ENCODE measurements at regions not wholly inside any gene's neighbourhood (a gene's known extent, or its start where the extent isn't known, plus 50 kb on each side); places are given as distances from the start of the nearest gene placed in this dataset.

DNA sequence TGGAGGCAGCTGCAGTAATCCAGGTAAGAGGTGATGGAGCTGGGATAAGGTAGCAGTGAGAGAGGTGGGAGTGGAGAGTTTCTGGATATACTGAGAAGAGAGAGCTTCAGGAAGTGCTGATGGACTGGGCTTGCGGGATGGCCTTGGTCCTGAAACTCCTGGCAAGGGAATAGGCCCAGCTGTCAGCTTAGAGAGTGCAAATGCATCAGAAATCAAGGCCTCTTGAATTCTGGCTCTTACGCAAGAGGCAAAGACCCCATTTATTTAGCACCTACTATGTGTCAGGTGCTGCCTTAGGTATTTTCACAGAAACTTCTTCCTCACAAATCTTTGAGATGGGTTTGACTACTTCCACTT lies 227.2 kb upstream of the MAP3K1 start:
- H3K27ac ChIP-seq (ENCODE audit: extremely low read depth, low read depth, low read length), result no peak overlapping the region
- DNase-seq (ENCODE audit: extremely low read depth in 1 of 4, low spot score in 3 of 4) (no peak), FAIRE-seq (no peak), ATAC-seq (no peak)
- H3K4me1 ChIP-seq (replicated peaks in 1 of 2; ENCODE audit: control insufficient read depth in 2 of 2, insufficient read depth in 2 of 2, low read length in 2 of 2), result no peaks in the 10 kb centered on the region; a peak in 1 of 5 replicates
- H3K4me2 ChIP-seq (ENCODE audit: insufficient read depth, low read length), result no peak overlapping the region
- H2AFZ ChIP-seq (ENCODE audit: low read depth, low read length), result no peak overlapping the region
- no peaks in the 10 kb centered on the region for H3K9me1 ChIP-seq (ENCODE audit: control insufficient read depth, insufficient read depth, low read length)
- H3K9ac ChIP-seq (ENCODE audit: insufficient read depth in 1 of 2, low read depth in 2 of 2, low read length in 2 of 2), result no peak overlapping the region
- H4K20me1 ChIP-seq (replicated peaks; ENCODE audit: control insufficient read depth, insufficient read depth, low read length), result no peaks in the 10 kb centered on the region
- intact Hi-C loops (cut with micrococcal nuclease), result no loop called here
- H3K4me3 ChIP-seq, result no peak overlapping the region
- no peaks in the 10 kb centered on the region for H3K79me2 ChIP-seq (ENCODE audit: control insufficient read depth, insufficient read depth, low read length)
- no TSS peak for BruUV-seq (replicated peaks)
- no peaks in the 10 kb centered on the region for H3K9me3 ChIP-seq (replicated peaks; ENCODE audit: control insufficient read depth, insufficient read depth, low read depth, low read length)
- 37% methylated on average over 2 of the region's 2 CpGs for WGBS (ENCODE audit: insufficient coverage, low coverage, missing lambda C conversion rate)
- no peaks in the 10 kb centered on the region for H3K36me3 ChIP-seq (ENCODE audit: control insufficient read depth, insufficient read depth, low read length)
- CTCF ChIA-PET (ENCODE audit: low intra/inter-chr PET ratio), result no interaction called here
- in situ Hi-C loops (cut with MboI), result no loop called here
- POLR2A ChIA-PET, result no interaction called here
- TF ChIP-seq SOX6 (IDR thresholded peaks at IDR 0.05) (no peak), TEAD2 (tag; IDR thresholded peaks at IDR 0.05) (no peak), KDM5B (IDR thresholded peaks at IDR 0.05; ENCODE audit: insufficient replicate concordance, low read depth, low read length) (no peak), SMARCC2 (IDR thresholded peaks at IDR 0.05; ENCODE audit: low read depth) (no peak), RBM22 (IDR thresholded peaks at IDR 0.05; ENCODE audit: low read depth, low read length, poor library complexity, severe bottlenecking) (no peak), LCOR (CRISPR knock-in tag; IDR thresholded peaks at IDR 0.05) (no peak)
- H3K27me3 ChIP-seq (ENCODE audit: control insufficient read depth in 2 of 2, insufficient read depth in 2 of 2, low read length in 2 of 2), result peaks cover 3 to 40% of the 10 kb centered on the region in 2 experiments; a peak in 4 of 5 replicates

GRCh38 chr5:56587381-56588130 lies 227.8 kb upstream of the MAP3K1 start:
- H3K79me2 ChIP-seq (ENCODE audit: control insufficient read depth, insufficient read depth, low read length), result no peaks in the 10 kb centered on the region
- DNase-seq (ENCODE audit: extremely low read depth in 1 of 4, low spot score in 3 of 4) (no peak), FAIRE-seq (no peak), ATAC-seq (no peak)
- intact Hi-C loops (cut with micrococcal nuclease), result no loop called here
- WGBS (ENCODE audit: insufficient coverage, low coverage, missing lambda C conversion rate), result 12% methylated on average over 5 of the region's 5 CpGs
- no peaks in the 10 kb centered on the region for H3K9me1 ChIP-seq (ENCODE audit: control insufficient read depth, insufficient read depth, low read length)
- no peaks in the 10 kb centered on the region; a peak in 1 of 5 replicates for H3K4me1 ChIP-seq (replicated peaks in 1 of 2; ENCODE audit: control insufficient read depth in 2 of 2, insufficient read depth in 2 of 2, low read length in 2 of 2)
- BruUV-seq (replicated peaks), result no TSS peak
- ChIA-PET POLR2A (no interaction called here), CTCF (ENCODE audit: low intra/inter-chr PET ratio) (no interaction called here)
- no peaks in the 10 kb centered on the region for H4K20me1 ChIP-seq (replicated peaks; ENCODE audit: control insufficient read depth, insufficient read depth, low read length)
- H3K36me3 ChIP-seq (ENCODE audit: control insufficient read depth, insufficient read depth, low read length), result no peaks in the 10 kb centered on the region
- H3K9me3 ChIP-seq (replicated peaks; ENCODE audit: control insufficient read depth, insufficient read depth, low read depth, low read length), result no peaks in the 10 kb centered on the region
- no peak overlapping the region for H3K4me3 ChIP-seq
- no peak overlapping the region for H3K9ac ChIP-seq (ENCODE audit: insufficient read depth in 1 of 2, low read depth in 2 of 2, low read length in 2 of 2)
- no peak overlapping the region for H3K4me2 ChIP-seq (ENCODE audit: insufficient read depth, low read length)
- H3K27me3 ChIP-seq (ENCODE audit: control insufficient read depth in 2 of 2, insufficient read depth in 2 of 2, low read length in 2 of 2), result peaks cover 3 to 36% of the 10 kb centered on the region in 2 experiments; a peak in 4 of 5 replicates
- H2AFZ ChIP-seq (ENCODE audit: low read depth, low read length), result no peak overlapping the region
- in situ Hi-C loops (cut with MboI), result no loop called here
- H3K27ac ChIP-seq (ENCODE audit: extremely low read depth, low read depth, low read length), result no peak overlapping the region
- TF ChIP-seq MNT (conservative IDR thresholded peaks at IDR 0.05) (no peak), ATF4 (CRISPR knock-in tag; IDR thresholded peaks at IDR 0.05) (no peak), WHSC1 (IDR thresholded peaks at IDR 0.05; ENCODE audit: low read length) (no peak), ZNF239 (CRISPR knock-in tag; IDR thresholded peaks at IDR 0.05) (no peak), MTA2 (IDR thresholded peaks at IDR 0.05; ENCODE audit: low read depth) (no peak), ZNF224 (CRISPR knock-in tag; IDR thresholded peaks at IDR 0.05) (no peak), HDAC6 (IDR thresholded peaks at IDR 0.05; ENCODE audit: low read depth, low read length) (no peak), ZNF408 (CRISPR knock-in tag; IDR thresholded peaks at IDR 0.05; ENCODE audit: low read depth) (no peak), NR2F6 (CRISPR knock-in tag; IDR thresholded peaks at IDR 0.05) (no peak), PTBP1 (IDR thresholded peaks at IDR 0.05; ENCODE audit: low read depth, low read length) (no peak)

Measured in K562 (cell line).